ENCODE measurements at regions not wholly inside any gene's neighbourhood (a gene's known extent, or its start where the extent isn't known, plus 50 kb on each side); places are given as distances from the start of the nearest gene placed in this dataset.

GRCh38 chr15:35305946-35306345, 220.9 kb upstream of the NANOGP8 start:
- ATAC-seq (no peak), DNase-seq (no peak)
- H3K4me1 ChIP-seq, result peaks cover 8% of the 10 kb centered on the region
- H3K36me3 ChIP-seq (ENCODE audit: insufficient read depth in 1 of 2, low read depth in 1 of 2), result no peaks in the 10 kb centered on the region
- no peaks in the 10 kb centered on the region for H3K9me3 ChIP-seq
- no peak for TF ChIP-seq CTCF (IDR thresholded peaks at IDR 0.05)
- H3K27ac ChIP-seq, result no peak overlapping the region
- intact Hi-C loops (cut with DNase I), result no loop called here
- H3K27me3 ChIP-seq (ENCODE audit: insufficient read depth in 3 of 3, low read length in 2 of 3), result no peaks in the 10 kb centered on the region
- H3K4me3 ChIP-seq, result no peak overlapping the region

GRCh38 chr15:35305031-35305550, 220.0 kb upstream of the NANOGP8 start:
- intact Hi-C loops (cut with DNase I), result no loop called here
- TF ChIP-seq CTCF (IDR thresholded peaks at IDR 0.05), result no peak
- no peaks in the 10 kb centered on the region for H3K9me3 ChIP-seq
- no peaks in the 10 kb centered on the region for H3K27me3 ChIP-seq (ENCODE audit: insufficient read depth in 3 of 3, low read length in 2 of 3)
- WGBS, 3 donors, result 84% methylated on average over 2 of the region's 2 CpGs
- no peak overlapping the region for H3K27ac ChIP-seq
- H3K4me1 ChIP-seq, result peaks cover 8% of the 10 kb centered on the region
- H3K4me3 ChIP-seq, result no peak overlapping the region
- ATAC-seq (no peak), DNase-seq (no peak)
- H3K36me3 ChIP-seq (ENCODE audit: insufficient read depth in 1 of 2, low read depth in 1 of 2), result no peaks in the 10 kb centered on the region

GRCh38 chr15:35304389-35304788, 219.3 kb upstream of the NANOGP8 start:
- no peaks in the 10 kb centered on the region for H3K36me3 ChIP-seq (ENCODE audit: insufficient read depth in 1 of 2, low read depth in 1 of 2)
- intact Hi-C loops (cut with DNase I), result no loop called here
- TF ChIP-seq CTCF (IDR thresholded peaks at IDR 0.05), result no peak
- 71 to 83% (median 82%) methylated on average over 2 of the region's 2 CpGs for WGBS, 3 donors
- H3K9me3 ChIP-seq, result no peaks in the 10 kb centered on the region
- no peak overlapping the region for H3K4me3 ChIP-seq
- ATAC-seq, result no peak
- peaks cover 4% of the 10 kb centered on the region for H3K4me1 ChIP-seq
- no peak for DNase-seq
- H3K27me3 ChIP-seq (ENCODE audit: insufficient read depth in 3 of 3, low read length in 2 of 3), result no peaks in the 10 kb centered on the region
- H3K27ac ChIP-seq, result no peak overlapping the region

GRCh38 chr15:35302334-35302733, 217.2 kb upstream of the NANOGP8 start:
- Histone ChIP-seq H3K27ac (no peak overlapping the region), H3K9me3 (no peaks in the 10 kb centered on the region), H3K27me3 (ENCODE audit: insufficient read depth in 3 of 3, low read length in 2 of 3) (no peaks in the 10 kb centered on the region), H3K36me3 (ENCODE audit: insufficient read depth in 1 of 2, low read depth in 1 of 2) (no peaks in the 10 kb centered on the region), H3K4me3 (no peak overlapping the region), H3K4me1 (no peaks in the 10 kb centered on the region)
- DNase-seq, result no peak
- no peak for ATAC-seq
- intact Hi-C loops (cut with DNase I), result no loop called here
- TF ChIP-seq CTCF (IDR thresholded peaks at IDR 0.05), result no peak
- 93 to 100% (median 95%) methylated on average over 1 of the region's 1 CpG for WGBS, 3 donors

- no peak for TF ChIP-seq CTCF (IDR thresholded peaks at IDR 0.05)
- WGBS, 3 donors, result 84 to 89% (median 84%) methylated on average over 2 of the region's 2 CpGs
- DNase-seq, result no peak
Measured at GRCh38 chr15:35301088-35301487, 216.0 kb upstream of the NANOGP8 start.

More at GRCh38 chr15:35301088-35301487, 216.0 kb upstream of the NANOGP8 start:
- H3K9me3 ChIP-seq, result no peaks in the 10 kb centered on the region
- H3K4me1 ChIP-seq, result no peaks in the 10 kb centered on the region
- intact Hi-C loops (cut with DNase I), result no loop called here
- no peak for ATAC-seq
- H3K36me3 ChIP-seq (ENCODE audit: insufficient read depth in 1 of 2, low read depth in 1 of 2), result no peaks in the 10 kb centered on the region
- H3K27me3 ChIP-seq (ENCODE audit: insufficient read depth in 3 of 3, low read length in 2 of 3), result no peaks in the 10 kb centered on the region
- H3K27ac ChIP-seq, result no peak overlapping the region
- no peak overlapping the region for H3K4me3 ChIP-seq

All from psoas muscle (tissue), 7 donors.